Transverse colon (tissue), 4 donors: ENCODE measurements at regions not wholly inside any gene's neighbourhood (a gene's known extent, or its start where the extent isn't known, plus 50 kb on each side); places are given as distances from the start of the nearest gene placed in this dataset.

Source experiments
- DNase-seq: peaks from one replicate; pipeline ENCODE4 v3.0.0-alpha.2; 2019
- H3K27ac ChIP-seq, 4 donors: fragments of 200-600 bp; sonication (generic); 2 replicates each; pipeline ENCODE4 v1.5.1; 2016 to 2018; ENCODE audit warnings: inconsistent platforms in 4 of 4
- H3K27me3 ChIP-seq: fragments of 200-600 bp; sonication (generic); 2 replicates; pipeline ENCODE4 v1.5.1; 2017; ENCODE audit warnings: inconsistent platforms
- H3K36me3 ChIP-seq, 4 donors: fragments of 200-600 bp; sonication (generic); 2 replicates each; pipeline ENCODE4 v1.5.1; 2017 to 2019; ENCODE audit warnings: inconsistent platforms in 4 of 4
- H3K4me1 ChIP-seq, 4 donors: fragments of 200-600 bp; sonication (generic); 2 replicates each; pipeline ENCODE4 v1.5.1; 2017 to 2020; ENCODE audit warnings: inconsistent platforms in 4 of 4
- H3K4me3 ChIP-seq, 4 donors: fragments of 200-600 bp; sonication (generic); 1 replicate in 1 of 4; 2 replicates in 3 of 4; pipeline versions ENCODE4 v1.5.1 to v1.6.1; 2017 to 2019; ENCODE audit warnings: inconsistent platforms in 4 of 4
- H3K9me3 ChIP-seq, 2 donors: fragments of 200-600 bp; sonication (generic); 2 replicates each; pipeline ENCODE4 v1.5.1; 2017 to 2019; ENCODE audit warnings: inconsistent platforms in 2 of 2
- CTCF ChIP-seq, 5 experiments: fragments of 200-600 bp in 3 of 5; fragments of 450-650 bp in 2 of 5; sonication (generic) in 3 of 5; IDR thresholded peaks; 1 replicate in 2 of 5; 2 replicates in 3 of 5; pipeline ENCODE4 v1.5.1; 2016 to 2017; ENCODE audit warnings: antibody characterized with exemption in 5 of 5, inconsistent platforms in 3 of 5, mild to moderate bottlenecking in 2 of 5, moderate library complexity in 1 of 5
- EP300 ChIP-seq: sonication (generic); formaldehyde crosslinking; IDR thresholded peaks from one replicate; pipeline ENCODE4 v1.6.1; 2017; ENCODE audit warnings: antibody characterized with exemption, low read depth
- POLR2A ChIP-seq: fragments of 450-650 bp; IDR thresholded peaks from one replicate; pipeline ENCODE4 v1.6.1; 2016; ENCODE audit warnings: antibody characterized with exemption, mild to moderate bottlenecking, moderate library complexity
- POLR2AphosphoS5 ChIP-seq, 3 donors: sonication (generic); formaldehyde crosslinking; IDR thresholded peaks; one replicate each; pipeline ENCODE4 v1.6.1; 2016; ENCODE audit warnings: antibody characterized with exemption in 3 of 3
- WGBS, 2 donors: methylation state at CpG; one replicate each; pipeline ENCODE4 v1.1.5; 2018; ENCODE audit warnings: low coverage in 1 of 2; 5-methylcytosine and 5-hydroxymethylcytosine counted together
- in situ Hi-C, 4 donors: fragments of 200-750 bp; cut with MboI; loops; one replicate each; pipeline versions ENCODE4 v1.15.0 to v1.15.1; 2017; ENCODE audit warnings: low sequenced_read_pairs in 3 of 4, low pct_ligation_motif_present in 1 of 4, low pct_unique_long_range_greater_than_20kb in 1 of 4
- intact Hi-C: fragments of 100-400 bp; cut with DNase I; formaldehyde crosslinking; loops from one replicate; pipeline ENCODE4 v1.15.1; 2023; ENCODE audit warnings: low total_unique reads

- TF ChIP-seq POLR2AphosphoS5 (IDR thresholded peaks at IDR 0.05) (no peak), CTCF (IDR thresholded peaks at IDR 0.05) (no peak), EP300 (no peak), POLR2A (no peak)
- Histone ChIP-seq H3K36me3 (no peaks in the 10 kb centered on the region), H3K9me3 (no peaks in the 10 kb centered on the region), H3K27me3 (no peaks in the 10 kb centered on the region), H3K27ac (no peak overlapping the region), H3K4me1 (no peaks in the 10 kb centered on the region), H3K4me3 (no peak overlapping the region)
- in situ Hi-C loops (no loop called here), intact Hi-C loops (no loop called here)
- WGBS, 2 donors: 90 to 93% methylated on average over 1 of the region's 1 CpG
- no peak for DNase-seq
These were observed 1154.9 kb upstream of the TMEFF2 start for GRCh38 chr2:193349642-193350041.

- DNase-seq: no peak
- Histone ChIP-seq H3K9me3 (no peaks in the 10 kb centered on the region), H3K4me3 (peak overlapping the region in 2 of 4 donors; percentile 9 to 37), H3K4me1 (no peaks in the 10 kb centered on the region), H3K36me3 (no peaks in the 10 kb centered on the region), H3K27me3 (no peaks in the 10 kb centered on the region), H3K27ac (no peak overlapping the region)
- in situ Hi-C loops (no loop called here), intact Hi-C loops (no loop called here)
- TF ChIP-seq POLR2AphosphoS5 (IDR thresholded peaks at IDR 0.05): no peak
- 80 to 95% methylated on average over 2 of the region's 2 CpGs for WGBS, 2 donors
These were observed 1153.3 kb upstream of the TMEFF2 start for GRCh38 chr2:193348055-193348454.

DNA sequence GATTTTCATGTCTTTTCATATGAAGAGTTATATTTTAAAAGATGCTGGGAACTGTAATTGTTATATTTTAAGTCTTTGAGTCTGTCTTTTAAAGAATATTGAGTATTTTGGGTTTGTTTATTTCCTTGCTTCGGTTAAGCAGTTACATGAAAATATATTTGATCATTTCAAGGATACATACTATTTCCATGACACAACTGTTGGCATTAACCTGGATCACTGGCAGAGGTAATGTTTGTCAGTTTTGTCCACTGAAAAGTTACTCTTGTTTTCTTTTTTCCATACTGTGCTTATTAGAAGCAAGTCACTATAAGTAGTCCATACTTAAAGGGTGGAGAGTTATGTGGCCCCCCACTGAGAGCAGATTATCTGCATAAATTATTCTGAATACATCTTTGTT is 1142.0 kb upstream of the TMEFF2 start:
- in situ Hi-C loops (no loop called here), intact Hi-C loops (no loop called here)
- Histone ChIP-seq H3K27me3 (no peaks in the 10 kb centered on the region), H3K4me1 (no peaks in the 10 kb centered on the region), H3K4me3 (no peak overlapping the region), H3K27ac (no peak overlapping the region), H3K36me3 (no peaks in the 10 kb centered on the region), H3K9me3 (no peaks in the 10 kb centered on the region)
- DNase-seq: no peak
- no peak for TF ChIP-seq POLR2A
- TF ChIP-seq POLR2AphosphoS5 (IDR thresholded peaks at IDR 0.05): no peak
- no peak for TF ChIP-seq CTCF (IDR thresholded peaks at IDR 0.05)
- 75 to 78% methylated on average over 1 of the region's 1 CpG for WGBS, 2 donors

GRCh38 chr2:193334401-193334800 is 1139.7 kb upstream of the TMEFF2 start:
- no peaks in the 10 kb centered on the region for H3K4me1 ChIP-seq
- no peak for TF ChIP-seq POLR2A

GRCh38 chr2:193333539-193333938 is 1138.8 kb upstream of the TMEFF2 start:
- H3K9me3 ChIP-seq: no peaks in the 10 kb centered on the region
- in situ Hi-C loops (no loop called here), intact Hi-C loops (no loop called here)
- whole genome bisulfite sequencing, 2 donors: 81 to 93% methylated on average over 3 of the region's 3 CpGs
- H3K4me3 ChIP-seq: no peak overlapping the region
- H3K27me3 ChIP-seq: no peaks in the 10 kb centered on the region
- no peak for TF ChIP-seq CTCF (IDR thresholded peaks at IDR 0.05)
- TF ChIP-seq POLR2A: no peak
- TF ChIP-seq POLR2AphosphoS5 (IDR thresholded peaks at IDR 0.05): no peak
- no peak for TF ChIP-seq EP300
- DNase-seq: no peak
- no peaks in the 10 kb centered on the region for H3K4me1 ChIP-seq
- no peak overlapping the region for H3K27ac ChIP-seq
- H3K36me3 ChIP-seq: no peaks in the 10 kb centered on the region

More at GRCh38 chr2:193334401-193334800, 1139.7 kb upstream of the TMEFF2 start:
- H3K9me3 ChIP-seq: no peaks in the 10 kb centered on the region
- no peak overlapping the region for H3K27ac ChIP-seq
- WGBS, 2 donors: 84 to 88% methylated on average over 1 of the region's 1 CpG
- in situ Hi-C loops (no loop called here), intact Hi-C loops (no loop called here)
- DNase-seq: no peak
- H3K36me3 ChIP-seq: no peaks in the 10 kb centered on the region
- H3K27me3 ChIP-seq: no peaks in the 10 kb centered on the region
- H3K4me3 ChIP-seq: no peak overlapping the region
